ENCODE measurements at regions not wholly inside any gene's neighbourhood (a gene's known extent, or its start where the extent isn't known, plus 50 kb on each side); places are given as distances from the start of the nearest gene placed in this dataset.

GRCh38 chr18:43471873-43472272, 194.6 kb upstream of the SYT4 start:
- no peak for TF ChIP-seq CTCF (IDR thresholded peaks at IDR 0.05)
- no peak for TF ChIP-seq POLR2A (IDR thresholded peaks at IDR 0.05)
